ENCODE measurements at regions not wholly inside any gene's neighbourhood (a gene's known extent, or its start where the extent isn't known, plus 50 kb on each side); places are given as distances from the start of the nearest gene placed in this dataset.
"Not testable (repeated sequence)": the region's sequence is repeated elsewhere in the genome, so short reads cannot be mapped to it uniquely, and the experiment has no call there.

GRCh38 chr3:72646263-72646662, 202.0 kb downstream of the SHQ1 start:
- Histone ChIP-seq H3K4me3 (ENCODE audit: insufficient read depth, low read length, poor library complexity, severe bottlenecking) (no peak overlapping the region), H3K9me3 (ENCODE audit: insufficient read depth, low read length) (no peaks in the 10 kb centered on the region), H2AFZ (ENCODE audit: low read depth, low read length, severe bottlenecking) (no peak overlapping the region), H3K9ac (ENCODE audit: low read length) (no peak overlapping the region), H3K27ac (ENCODE audit: low read depth, low read length) (no peak overlapping the region), H3K4me2 (ENCODE audit: low read depth, low read length, poor library complexity, severe bottlenecking) (no peak overlapping the region), H3K27me3 (ENCODE audit: low read length) (no peaks in the 10 kb centered on the region), H3K36me3 (ENCODE audit: low read length) (no peaks in the 10 kb centered on the region), H4K20me1 (ENCODE audit: low read depth, low read length) (no peaks in the 10 kb centered on the region), H3K9me2 (replicated peaks; ENCODE audit: insufficient read depth, low read length) (no peaks in the 10 kb centered on the region), H3F3A (ENCODE audit: insufficient read depth) (no peaks in the 10 kb centered on the region), H3K79me2 (ENCODE audit: insufficient read depth, low read length) (no peaks in the 10 kb centered on the region)
- TF ChIP-seq EZH2phosphoT487 (conservative IDR thresholded peaks at IDR 0.05; ENCODE audit: low read length): no peak
- TF ChIP-seq CTCF (IDR thresholded peaks at IDR 0.05; ENCODE audit: insufficient read depth, low read length, poor library complexity, severe bottlenecking): no peak

- not testable (repeated sequence) for H3K9me3 ChIP-seq (ENCODE audit: insufficient read depth, low read length); H2AFZ ChIP-seq (ENCODE audit: low read depth, low read length, severe bottlenecking); H3K27ac ChIP-seq (ENCODE audit: low read depth, low read length); H3K79me2 ChIP-seq (ENCODE audit: insufficient read depth, low read length); H3F3A ChIP-seq (ENCODE audit: insufficient read depth); H3K36me3 ChIP-seq (ENCODE audit: low read length); H3K27me3 ChIP-seq (ENCODE audit: low read length); H3K9me2 ChIP-seq (replicated peaks; ENCODE audit: insufficient read depth, low read length); H3K4me2 ChIP-seq (ENCODE audit: low read depth, low read length, poor library complexity, severe bottlenecking); H4K20me1 ChIP-seq (ENCODE audit: low read depth, low read length); H3K9ac ChIP-seq (ENCODE audit: low read length); H3K4me3 ChIP-seq (ENCODE audit: insufficient read depth, low read length, poor library complexity, severe bottlenecking)
These were observed 204.6 kb downstream of the SHQ1 start for GRCh38 chr3:72643635-72644034.

GRCh38 chr3:72641684-72642083, 206.6 kb downstream of the SHQ1 start:
- TF ChIP-seq EZH2phosphoT487 (conservative IDR thresholded peaks at IDR 0.05; ENCODE audit: low read length) (no peak), CTCF (IDR thresholded peaks at IDR 0.05; ENCODE audit: insufficient read depth, low read length, poor library complexity, severe bottlenecking) (no peak)
- no peaks in the 10 kb centered on the region for H3K27me3 ChIP-seq (ENCODE audit: low read length)

GRCh38 chr3:72641072-72641471, 207.2 kb downstream of the SHQ1 start:
- Histone ChIP-seq H3K9me3 (ENCODE audit: insufficient read depth, low read length) (no peaks in the 10 kb centered on the region), H3K4me2 (ENCODE audit: low read depth, low read length, poor library complexity, severe bottlenecking) (no peak overlapping the region), H2AFZ (ENCODE audit: low read depth, low read length, severe bottlenecking) (no peak overlapping the region), H3K27me3 (ENCODE audit: low read length) (no peaks in the 10 kb centered on the region), H3K36me3 (ENCODE audit: low read length) (no peaks in the 10 kb centered on the region), H3K9ac (ENCODE audit: low read length) (no peak overlapping the region), H3F3A (ENCODE audit: insufficient read depth) (no peaks in the 10 kb centered on the region), H4K20me1 (ENCODE audit: low read depth, low read length) (no peaks in the 10 kb centered on the region), H3K27ac (ENCODE audit: low read depth, low read length) (no peak overlapping the region), H3K4me3 (ENCODE audit: insufficient read depth, low read length, poor library complexity, severe bottlenecking) (no peak overlapping the region), H3K9me2 (replicated peaks; ENCODE audit: insufficient read depth, low read length) (no peaks in the 10 kb centered on the region), H3K79me2 (ENCODE audit: insufficient read depth, low read length) (no peaks in the 10 kb centered on the region)
- TF ChIP-seq CTCF (IDR thresholded peaks at IDR 0.05; ENCODE audit: insufficient read depth, low read length, poor library complexity, severe bottlenecking) (no peak), EZH2phosphoT487 (conservative IDR thresholded peaks at IDR 0.05; ENCODE audit: low read length) (no peak)

More at GRCh38 chr3:72641684-72642083, 206.6 kb downstream of the SHQ1 start:
- Histone ChIP-seq H4K20me1 (ENCODE audit: low read depth, low read length) (no peaks in the 10 kb centered on the region), H3K79me2 (ENCODE audit: insufficient read depth, low read length) (no peaks in the 10 kb centered on the region), H3K4me3 (ENCODE audit: insufficient read depth, low read length, poor library complexity, severe bottlenecking) (no peak overlapping the region), H3F3A (ENCODE audit: insufficient read depth) (no peaks in the 10 kb centered on the region), H3K36me3 (ENCODE audit: low read length) (no peaks in the 10 kb centered on the region), H3K4me2 (ENCODE audit: low read depth, low read length, poor library complexity, severe bottlenecking) (no peak overlapping the region), H3K9me2 (replicated peaks; ENCODE audit: insufficient read depth, low read length) (no peaks in the 10 kb centered on the region), H2AFZ (ENCODE audit: low read depth, low read length, severe bottlenecking) (no peak overlapping the region), H3K9me3 (ENCODE audit: insufficient read depth, low read length) (no peaks in the 10 kb centered on the region), H3K9ac (ENCODE audit: low read length) (no peak overlapping the region), H3K27ac (ENCODE audit: low read depth, low read length) (no peak overlapping the region)

Measured in SU-DHL-6 (cell line).